ENCODE measurements at regions not wholly inside any gene's neighbourhood (a gene's known extent, or its start where the extent isn't known, plus 50 kb on each side); places are given as distances from the start of the nearest gene placed in this dataset.

DNA sequence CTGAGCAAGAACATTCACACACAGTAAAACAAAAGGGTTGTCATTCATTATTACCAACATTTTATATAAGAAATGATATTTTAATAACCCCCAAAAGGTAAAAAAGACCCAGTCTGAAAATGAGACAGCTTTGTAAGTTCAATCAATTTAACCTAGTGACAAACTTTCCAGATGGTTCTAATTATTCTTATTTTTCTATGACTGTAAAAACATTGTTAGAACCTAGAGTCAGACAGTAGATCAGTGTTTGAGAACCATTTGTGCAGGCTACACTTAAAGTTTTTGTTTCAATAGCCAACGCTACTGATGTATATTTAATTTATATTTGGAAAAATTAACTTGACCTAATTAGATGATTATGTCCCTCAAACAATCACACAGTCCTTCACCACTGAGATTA is 708.4 kb upstream of the CBLB start:
- DNase-seq = no peak

DNA sequence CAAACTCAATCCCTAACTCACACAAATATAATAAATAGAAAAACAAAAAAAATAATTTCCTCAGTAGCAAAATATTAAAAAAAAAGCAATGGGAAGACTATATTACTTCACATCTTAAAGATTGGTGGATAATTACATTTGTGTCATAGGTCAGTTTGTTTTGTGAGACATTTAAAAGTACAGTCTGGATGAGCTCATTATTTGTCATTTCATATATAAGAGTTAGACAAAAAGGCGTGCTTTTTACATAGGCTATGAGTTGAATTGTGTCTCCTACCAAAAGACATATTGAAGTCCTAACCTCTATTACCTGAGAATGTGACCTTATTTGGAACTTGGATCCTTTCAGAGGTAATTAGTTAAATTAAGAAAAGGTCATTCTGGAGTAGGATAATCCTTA is 710.1 kb upstream of the CBLB start:
- no peak for DNase-seq

DNA sequence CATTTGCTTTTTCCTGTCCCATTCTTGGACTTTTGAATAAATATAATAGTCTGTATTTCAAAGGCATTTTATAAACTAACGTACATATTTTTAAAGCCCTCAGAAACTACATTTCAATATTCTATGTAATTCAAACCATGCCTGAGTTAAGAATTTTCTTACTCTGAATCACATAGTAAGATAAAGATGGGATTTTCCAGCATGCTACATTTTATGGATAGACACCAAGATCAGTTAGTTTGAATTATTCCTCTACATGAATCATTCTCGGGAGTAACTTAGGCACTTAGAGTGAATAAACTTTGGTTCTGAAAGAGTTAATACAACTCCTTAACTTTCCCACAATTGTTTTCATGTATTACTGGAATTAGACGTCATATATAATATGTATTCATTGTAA is 713.3 kb upstream of the CBLB start:
- no peak for DNase-seq

DNA sequence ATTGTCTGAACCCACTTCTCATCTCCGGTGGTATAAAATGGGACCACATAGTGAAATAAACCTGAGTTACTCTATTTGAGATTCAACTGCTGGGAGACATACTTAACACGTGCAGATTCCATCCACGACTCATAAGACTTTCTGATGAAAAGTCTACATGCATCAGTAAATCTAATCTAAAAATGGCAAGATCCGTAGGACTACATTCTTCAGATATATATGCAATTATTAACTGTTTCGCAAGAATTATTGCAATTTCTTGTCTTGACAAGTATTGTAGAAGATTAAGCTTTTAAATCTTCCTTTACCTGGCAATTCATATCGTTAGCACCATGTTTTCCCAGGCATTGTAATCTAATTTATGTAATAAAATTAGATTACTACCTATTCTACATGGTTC is 718.7 kb upstream of the CBLB start:
- DNase-seq = no peak

DNA sequence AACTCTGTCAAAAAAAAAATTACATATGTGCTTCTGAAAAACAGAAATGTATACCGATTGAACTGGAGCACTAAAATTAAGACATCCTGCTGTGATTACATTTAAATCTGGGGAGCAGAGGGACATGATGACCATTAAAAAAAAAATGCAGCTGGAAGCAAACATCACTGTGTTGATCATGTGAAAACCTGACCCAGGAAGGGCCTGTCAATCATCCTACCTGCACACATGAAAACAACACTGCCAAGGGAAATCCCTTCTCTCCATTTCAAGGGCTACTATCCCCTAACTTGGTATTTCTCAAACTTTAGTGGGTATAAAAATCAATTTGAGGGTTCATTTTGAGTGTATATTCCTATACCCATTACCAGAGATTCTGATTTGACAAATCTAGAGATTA is 719.9 kb upstream of the CBLB start:
- DNase-seq = no peak

DNA sequence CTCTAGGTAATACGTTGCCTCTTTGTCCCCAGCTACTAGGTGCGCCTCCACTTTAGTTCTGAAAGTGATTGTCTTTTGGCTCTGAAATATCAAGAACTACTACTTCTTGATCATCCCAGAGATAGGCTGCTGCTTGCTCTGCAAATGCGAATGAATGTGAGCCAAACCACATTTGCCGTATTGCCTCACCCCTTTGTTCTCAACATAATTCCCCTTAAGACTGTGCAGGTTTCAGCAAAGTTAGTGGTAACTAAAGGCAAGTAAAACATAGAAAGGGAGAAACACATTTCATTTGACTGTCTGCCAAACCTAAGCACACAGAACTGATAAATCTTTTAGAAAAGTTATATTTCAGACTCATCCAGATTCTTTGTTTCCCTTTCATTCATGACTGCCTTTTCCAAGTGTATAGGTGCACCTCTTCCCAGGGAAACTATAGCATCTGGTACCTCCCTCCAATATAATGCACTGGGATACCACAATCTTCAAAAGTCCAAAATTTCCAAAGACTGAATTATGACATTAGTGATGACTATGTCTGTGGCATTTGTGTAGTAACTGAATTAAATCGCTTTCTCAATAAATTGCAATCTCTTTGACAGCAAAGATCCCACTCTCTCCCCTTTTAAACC is 720.6 kb upstream of the CBLB start:
- DNase-seq = no peak

DNA sequence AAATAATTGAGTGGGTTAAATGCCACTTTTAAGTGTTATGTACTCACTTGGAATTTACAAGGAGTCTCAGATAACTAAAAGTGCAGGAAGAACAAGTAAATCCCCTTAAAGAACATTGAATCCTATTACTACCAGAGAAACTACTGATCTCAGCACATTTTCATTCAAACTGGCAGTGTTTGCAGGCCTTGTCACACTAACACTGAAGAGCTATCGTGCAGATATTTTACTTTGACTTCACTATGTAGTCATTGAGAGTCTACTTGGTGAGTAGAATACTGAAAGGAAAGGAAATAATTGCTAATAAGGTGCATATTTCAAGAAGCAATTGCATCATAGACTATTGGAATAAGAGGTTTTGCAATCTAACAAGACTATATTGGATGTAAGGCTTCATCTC is 721.4 kb upstream of the CBLB start:
- DNase-seq = no peak

DNA sequence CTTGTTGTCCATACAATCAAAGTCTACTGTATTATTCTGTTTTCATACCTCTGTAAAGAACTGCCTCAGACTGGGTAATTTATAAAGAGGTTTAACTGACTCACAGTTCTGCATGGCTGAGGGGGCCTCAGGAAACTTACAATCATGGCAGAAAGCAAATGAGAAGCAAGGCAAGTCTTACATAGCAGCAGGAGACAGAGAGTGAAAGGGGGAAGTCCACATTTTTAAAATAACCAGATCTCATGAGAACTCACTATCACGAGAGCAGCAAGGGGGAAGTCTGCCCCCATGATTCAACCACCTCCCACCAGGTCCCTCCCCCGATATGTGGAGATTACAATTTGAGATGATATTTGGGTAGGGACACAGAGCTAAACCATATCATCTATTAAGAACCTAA is 724.6 kb upstream of the CBLB start:
- no peak for DNase-seq

DNA sequence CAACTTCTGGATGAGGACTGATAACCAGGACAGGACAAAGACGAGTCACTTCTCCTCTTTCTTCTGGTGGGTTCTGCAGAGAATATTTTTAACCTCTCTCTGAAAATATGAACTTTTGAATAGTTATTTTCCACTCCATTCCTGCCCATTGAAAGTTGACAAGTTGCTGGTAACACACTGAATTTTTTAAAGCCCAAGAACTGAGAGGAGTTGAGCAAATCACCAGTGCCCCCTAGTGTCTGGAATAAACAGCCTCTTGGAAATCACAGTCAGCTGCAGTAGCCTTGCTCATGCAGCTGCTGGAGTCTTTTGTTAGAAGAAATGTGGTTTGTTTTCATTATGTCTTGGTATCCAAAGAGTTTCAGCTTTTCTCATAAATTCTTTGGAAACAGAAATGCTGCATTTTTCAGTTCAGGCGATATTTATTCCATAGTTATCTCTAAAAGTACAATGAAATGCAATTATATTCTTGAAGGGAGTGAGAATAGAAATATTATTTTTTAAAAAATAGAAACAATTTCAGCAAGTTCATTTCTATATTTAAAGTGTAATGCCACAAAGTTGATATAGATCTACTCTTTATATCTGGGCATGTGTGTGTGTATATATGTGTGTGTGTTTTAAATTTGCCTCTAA is 741.0 kb upstream of the CBLB start:
- no peak for DNase-seq

DNA sequence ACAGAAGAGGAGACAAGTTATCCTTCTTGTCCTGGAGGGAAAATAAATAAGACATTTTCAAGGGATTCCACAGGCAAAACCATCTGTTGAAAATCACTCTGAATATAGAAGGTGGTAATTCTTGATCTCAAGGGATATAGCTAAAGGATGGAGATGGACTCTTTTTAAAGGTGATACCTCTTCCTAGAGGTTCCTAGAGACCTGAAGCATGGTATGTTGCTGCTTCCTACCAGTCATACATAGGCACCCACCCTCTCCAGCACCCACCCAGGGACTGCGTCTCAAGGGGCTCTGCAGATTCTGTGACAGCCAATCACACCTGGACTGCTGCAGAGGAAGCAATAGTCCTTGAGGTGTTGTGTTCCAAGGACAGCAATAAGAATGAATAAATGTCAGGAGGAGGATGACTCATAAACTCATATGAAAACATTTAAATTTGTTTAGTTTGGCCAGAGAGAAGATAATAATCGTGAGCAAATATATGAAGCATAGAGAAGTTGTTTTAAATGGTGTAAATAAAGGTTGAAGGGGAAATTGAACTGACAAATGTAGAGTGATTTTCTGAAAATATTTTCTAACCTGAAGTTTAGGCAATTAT is 741.6 kb upstream of the CBLB start:
- no peak for DNase-seq

DNA sequence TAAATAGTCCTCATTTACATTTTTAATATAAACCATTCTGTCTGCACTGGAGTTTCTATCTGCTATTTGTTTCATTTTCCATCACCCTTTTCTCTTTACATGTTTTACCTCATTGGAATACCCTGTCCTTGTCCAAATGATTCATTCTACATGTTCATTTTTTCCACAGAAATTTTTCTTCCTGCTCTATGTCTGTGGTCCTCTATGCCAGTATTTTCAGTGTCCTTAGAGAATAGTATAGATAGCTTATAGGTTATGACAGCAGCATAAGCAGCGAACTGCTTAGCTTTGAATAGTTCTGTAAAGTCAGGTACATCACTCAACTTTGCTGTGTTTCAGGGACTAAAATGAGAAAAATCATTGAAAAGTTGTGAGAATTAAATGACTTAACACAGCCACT is 742.3 kb upstream of the CBLB start:
- DNase-seq = no peak

DNA sequence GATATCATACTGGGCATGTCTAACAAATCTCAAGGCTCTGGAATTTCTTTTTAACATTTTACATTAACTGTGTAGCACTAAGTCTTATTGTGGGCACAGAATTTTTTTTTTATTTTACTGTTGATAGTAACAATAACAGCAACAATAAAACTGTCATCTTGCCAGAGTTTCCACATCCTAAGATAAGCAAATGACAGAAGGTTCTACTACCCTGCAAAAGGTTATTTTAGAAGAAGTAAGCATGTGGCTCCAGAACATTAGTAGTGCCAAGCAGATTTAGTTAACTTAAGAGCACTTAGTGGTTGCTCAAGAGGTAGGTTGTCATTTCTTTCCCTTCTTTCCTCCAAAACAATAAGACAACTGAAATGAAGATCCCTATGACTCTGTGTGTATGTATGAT is 743.0 kb upstream of the CBLB start:
- DNase-seq = no peak

DNA sequence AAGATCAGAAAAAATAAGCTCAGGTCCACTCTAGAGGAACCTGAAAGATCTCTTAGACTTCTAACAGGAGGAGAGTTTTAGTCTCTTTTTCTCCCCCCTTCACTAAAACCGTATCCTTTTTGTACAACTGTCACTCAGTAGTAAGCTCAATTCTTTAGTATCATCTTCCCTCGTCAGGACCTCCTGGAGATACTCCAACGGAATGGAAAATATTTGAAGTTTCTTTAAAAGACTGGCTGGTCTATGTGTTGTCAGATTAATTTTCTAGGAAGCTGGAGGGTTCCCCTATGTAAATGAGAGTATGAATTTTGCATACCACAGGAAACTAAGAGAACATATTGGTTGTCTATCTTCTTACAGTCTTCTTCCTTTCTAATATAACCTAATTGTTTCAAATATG is 747.7 kb upstream of the CBLB start:
- no peak for DNase-seq

DNA sequence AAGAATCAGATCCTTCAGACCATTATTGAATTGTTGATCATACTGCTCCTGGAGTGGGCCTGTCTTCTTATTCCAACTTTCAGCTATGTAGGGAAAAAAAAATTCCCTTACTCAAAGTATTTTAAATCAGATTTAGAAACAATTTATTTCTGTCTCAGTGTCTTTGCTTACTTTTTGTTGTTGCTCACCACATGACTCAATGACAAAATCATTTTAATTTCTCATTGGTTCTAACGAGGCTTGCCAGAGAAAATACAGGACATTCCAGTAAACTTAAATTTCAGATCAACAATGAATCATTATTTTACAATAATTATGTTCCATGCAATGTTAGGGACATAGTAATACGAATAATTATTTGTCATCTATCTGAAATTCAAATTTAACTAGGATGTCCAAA is 748.5 kb upstream of the CBLB start:
- no peak for DNase-seq

DNA sequence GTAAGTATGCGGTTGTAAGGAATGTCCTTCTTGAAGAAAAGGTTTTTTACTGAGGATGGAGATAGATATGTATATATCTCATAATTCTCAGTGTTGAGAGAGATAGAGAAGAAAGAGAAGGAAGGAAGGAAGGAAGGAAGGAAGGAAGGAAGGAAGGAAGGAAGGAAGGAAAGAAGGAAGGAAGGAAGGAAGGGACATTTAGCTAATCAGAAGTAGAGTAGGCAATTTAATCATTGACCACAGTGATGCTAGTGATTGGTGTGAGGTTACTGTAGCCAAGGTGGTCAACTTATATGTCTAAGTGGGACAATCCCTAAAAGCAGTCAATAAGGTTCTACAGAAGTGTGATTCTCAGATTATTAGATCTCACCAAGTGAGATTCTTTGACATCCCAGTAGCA is 751.8 kb upstream of the CBLB start:
- no peak for DNase-seq

DNA sequence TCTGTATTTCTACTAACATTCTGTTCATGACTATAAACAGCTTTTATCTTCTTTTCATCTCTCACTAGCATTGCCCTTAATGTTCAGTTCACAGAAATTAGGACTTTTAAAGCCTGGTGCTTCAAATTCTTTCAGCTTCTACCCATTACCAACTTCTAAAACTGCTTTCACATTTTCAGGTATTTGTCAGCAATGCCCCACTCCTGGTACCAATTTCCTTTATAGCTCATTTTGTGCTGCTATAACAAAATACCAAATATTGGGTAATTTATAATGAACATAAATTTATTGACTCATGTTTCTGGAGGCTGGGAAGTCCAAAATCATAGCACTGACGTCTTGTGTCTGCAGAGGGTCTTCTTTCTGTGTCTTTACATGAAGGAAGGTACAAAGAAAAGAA is 753.1 kb upstream of the CCDC54 start:
- no peak for DNase-seq

DNA sequence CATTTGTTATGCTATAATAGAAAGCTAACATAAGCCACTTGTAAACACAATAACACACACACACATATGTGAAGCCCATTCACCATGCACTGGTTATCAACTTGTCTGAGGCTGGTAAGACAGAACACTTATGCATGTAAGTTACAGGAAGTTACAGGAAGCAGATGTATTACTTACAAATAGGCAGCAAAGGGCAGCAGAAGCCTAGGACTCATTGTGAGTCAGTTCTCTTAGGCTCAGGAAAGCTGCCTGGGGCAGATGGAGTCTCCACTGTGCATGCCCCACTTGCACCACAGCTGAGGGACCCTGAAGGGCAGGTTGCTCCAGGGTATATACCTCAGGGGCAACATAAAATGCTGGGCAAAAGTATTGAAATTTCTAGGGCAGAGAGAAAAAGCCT is 748.8 kb upstream of the CCDC54 start:
- no peak for DNase-seq

DNA sequence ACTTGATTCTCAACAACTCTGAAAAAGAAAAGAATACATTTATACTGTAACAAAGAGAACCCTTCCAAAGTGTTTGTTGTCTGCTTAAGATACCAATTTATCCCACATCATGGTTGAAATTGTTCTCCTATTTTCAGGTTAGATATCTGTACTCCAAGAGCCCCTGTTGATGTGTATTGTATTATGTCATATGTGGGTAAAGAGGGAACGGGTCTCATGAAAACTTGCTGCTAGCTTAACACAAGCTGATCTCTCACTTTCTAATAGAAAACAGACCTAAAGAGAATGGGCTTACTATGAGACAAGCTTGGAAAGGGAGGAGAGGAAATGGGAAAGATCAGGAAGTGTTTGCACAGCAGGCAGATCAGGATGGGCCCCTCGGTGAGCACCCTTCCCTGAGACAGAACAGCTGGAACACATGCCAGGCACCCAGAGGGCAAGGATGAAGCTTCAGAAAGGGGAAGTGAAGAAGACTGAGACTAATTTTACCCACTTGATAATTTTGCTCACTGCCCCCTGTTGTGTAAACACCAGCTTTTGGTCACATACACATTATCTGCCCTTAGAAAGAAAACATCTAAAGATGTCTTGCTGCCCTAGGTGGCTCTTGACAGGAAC is 747.9 kb upstream of the CCDC54 start:
- DNase-seq = no peak

DNA sequence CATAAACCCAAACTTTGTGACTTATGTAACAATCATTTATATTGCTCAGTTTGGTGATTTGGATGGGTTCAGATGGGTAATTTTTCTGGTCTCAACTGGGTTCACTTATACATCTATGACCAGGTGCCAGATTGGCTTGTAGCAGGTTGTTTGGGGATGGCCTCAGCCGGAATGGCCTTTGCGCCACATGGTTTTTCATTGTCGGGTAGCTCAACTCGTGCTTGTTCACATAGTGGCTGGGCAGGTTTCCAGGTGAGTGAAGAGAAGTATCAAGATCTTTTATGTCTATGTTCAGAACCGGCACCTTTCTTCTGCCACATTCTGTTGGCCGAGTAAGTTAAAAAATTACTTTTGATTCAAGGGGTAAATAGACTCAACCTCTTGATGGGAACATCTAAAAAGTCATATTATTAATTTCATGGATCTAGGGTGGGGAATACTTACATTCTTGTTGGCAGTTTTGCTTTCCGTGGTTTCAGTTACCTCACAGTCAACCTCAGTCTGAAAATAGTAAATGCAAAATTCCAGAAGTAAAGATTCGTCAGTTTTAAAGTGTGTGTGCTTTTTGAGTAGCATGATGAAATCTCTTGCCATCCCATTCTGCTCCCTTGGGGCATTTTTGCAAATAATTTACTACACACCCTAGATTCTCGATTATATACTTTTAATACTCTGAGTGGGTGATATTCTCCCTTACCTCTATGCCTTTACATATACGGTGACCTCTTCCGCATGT is 745.7 kb upstream of the CCDC54 start:
- no peak for DNase-seq

DNA sequence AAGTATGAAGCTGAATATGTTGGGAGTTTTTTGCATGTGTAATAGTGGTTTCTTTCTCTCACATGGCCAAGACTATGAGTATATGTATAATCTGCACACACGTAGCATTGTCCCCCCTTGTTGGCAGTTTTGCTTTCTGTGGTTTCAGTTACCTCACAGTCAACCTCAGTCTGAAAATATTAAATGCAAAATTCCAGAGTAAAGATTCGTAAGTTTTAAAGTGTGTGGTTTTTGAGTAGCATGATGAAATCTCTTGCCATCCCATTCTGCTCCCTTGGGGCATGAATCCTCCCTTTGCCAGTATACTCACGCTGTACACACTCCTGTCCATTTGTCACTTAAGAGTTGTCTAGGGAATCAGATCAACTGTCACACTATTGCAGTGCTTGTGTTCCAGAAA is 742.0 kb upstream of the CCDC54 start:
- no peak for DNase-seq

DNA sequence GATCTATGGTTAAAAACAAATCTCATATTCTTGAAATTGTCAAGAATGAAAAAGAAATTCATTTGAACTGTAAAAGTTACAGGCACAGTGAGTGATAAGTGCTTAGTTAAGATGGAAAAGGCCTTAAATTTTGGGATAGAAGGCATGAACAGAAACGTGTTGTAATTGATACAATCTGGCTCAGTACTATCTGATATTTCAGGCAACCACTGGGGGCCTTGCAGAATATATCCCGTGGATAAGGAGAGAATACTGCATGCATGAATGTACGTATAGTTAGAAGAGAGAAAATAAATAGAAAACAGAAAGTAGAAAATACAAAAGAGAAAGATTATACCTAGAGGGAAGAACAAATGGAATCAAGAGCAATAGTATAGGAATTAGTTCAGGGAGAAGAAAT is 741.4 kb upstream of the CCDC54 start:
- DNase-seq = no peak

DNA sequence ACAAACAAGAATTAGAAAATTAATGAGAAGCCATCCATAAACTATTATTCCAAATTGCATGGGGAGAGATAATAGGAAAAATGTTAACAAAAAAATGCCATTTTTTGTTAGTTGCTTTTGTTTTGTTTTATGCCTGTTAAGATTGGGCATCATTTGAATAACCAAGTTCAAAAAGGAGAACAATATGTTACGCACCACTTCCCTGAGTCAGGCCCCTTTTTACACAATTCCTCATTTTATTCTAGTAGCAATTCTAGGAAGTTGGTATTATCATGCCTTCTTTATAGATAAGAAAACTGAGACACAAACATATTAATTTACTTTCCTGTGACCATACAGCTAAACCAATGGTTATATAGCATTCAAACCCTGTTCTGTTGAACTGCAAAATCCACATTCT is 736.9 kb upstream of the CCDC54 start:
- no peak for DNase-seq

DNA sequence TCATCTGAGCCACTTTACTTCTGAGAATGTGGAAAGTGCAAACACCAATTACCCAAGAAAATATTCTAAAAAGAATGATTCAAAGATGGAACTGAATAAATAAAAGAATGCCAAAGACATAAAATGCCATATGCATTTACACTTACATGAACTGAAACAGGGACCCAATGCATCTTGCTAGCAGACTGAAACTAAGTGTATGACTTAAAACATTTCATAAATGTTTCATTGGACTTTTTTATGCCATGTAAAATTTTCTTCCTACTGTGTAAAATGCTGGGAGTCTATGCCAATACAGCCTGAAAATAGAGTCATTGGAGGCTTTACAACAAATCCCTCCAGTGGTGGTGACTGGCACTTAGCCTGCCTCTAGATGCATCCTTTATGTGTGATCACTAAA is 735.1 kb upstream of the CCDC54 start:
- no peak for DNase-seq

DNA sequence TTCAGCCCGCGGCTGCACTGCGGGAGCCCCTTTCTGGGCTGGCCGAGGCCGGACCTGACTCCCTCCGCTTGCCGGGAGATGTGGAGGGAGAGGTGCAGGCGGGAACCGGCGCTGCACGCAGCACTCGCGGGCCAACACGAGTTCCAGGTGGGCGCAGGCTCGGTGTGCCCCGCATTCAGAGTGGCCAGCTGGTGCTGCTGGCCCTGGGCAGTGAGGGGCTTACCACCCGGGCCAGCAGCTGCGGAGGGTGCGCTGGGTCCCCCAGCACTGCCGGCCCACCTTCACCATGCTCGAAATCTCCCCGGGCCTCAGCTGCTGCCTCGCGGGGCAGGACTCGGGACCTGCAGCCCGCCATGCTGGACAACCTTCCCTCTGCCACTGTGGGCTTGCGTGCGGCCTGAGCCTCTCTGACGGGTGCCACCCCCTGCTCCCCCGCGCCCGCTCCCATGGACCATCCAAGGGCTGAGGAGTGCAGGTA is 733.5 kb upstream of the CCDC54 start:
- DNase-seq = no peak

All from activated gamma-delta T cell (primary cell).